Gastroesophageal sphincter (tissue), 3 donors: ENCODE measurements at regions not wholly inside any gene's neighbourhood (a gene's known extent, or its start where the extent isn't known, plus 50 kb on each side); places are given as distances from the start of the nearest gene placed in this dataset.

Source experiments
- CTCF ChIP-seq, 4 experiments: fragments of 200-600 bp in 2 of 4; fragments of 450-650 bp in 2 of 4; sonication (generic) in 1 of 4; IDR thresholded peaks; one replicate each; pipeline ENCODE4 v1.5.1; 2017 to 2019; ENCODE audit warnings: antibody characterized with exemption in 4 of 4, mild to moderate bottlenecking in 2 of 4, moderate library complexity in 2 of 4
- EP300 ChIP-seq: sonication (generic); formaldehyde crosslinking; IDR thresholded peaks from one replicate; pipeline ENCODE4 v1.6.1; 2017; ENCODE audit warnings: antibody characterized with exemption, mild to moderate bottlenecking
- POLR2AphosphoS5 ChIP-seq: sonication (generic); formaldehyde crosslinking; IDR thresholded peaks from one replicate; pipeline ENCODE4 v1.6.1; 2017; ENCODE audit warnings: antibody characterized with exemption

- TF ChIP-seq CTCF (IDR thresholded peaks at IDR 0.05), result no peak
- TF ChIP-seq EP300, result no peak
- TF ChIP-seq POLR2AphosphoS5, result no peak
These were observed 199.9 kb downstream of the EVX1 start for GRCh38 chr7:27442455-27442854.
